ENCODE measurements at regions not wholly inside any gene's neighbourhood (a gene's known extent, or its start where the extent isn't known, plus 50 kb on each side); places are given as distances from the start of the nearest gene placed in this dataset.

- Histone ChIP-seq H2AFZ (ENCODE audit: low read depth, low read length, severe bottlenecking) (no peak overlapping the region), H3K4me2 (ENCODE audit: low read depth, low read length, poor library complexity, severe bottlenecking) (no peak overlapping the region), H3K27me3 (ENCODE audit: low read length) (no peaks in the 10 kb centered on the region), H3K9me3 (ENCODE audit: insufficient read depth, low read length) (peaks cover 3% of the 10 kb centered on the region; the same call in 1 of the 2 replicates), H4K20me1 (ENCODE audit: low read depth, low read length) (no peaks in the 10 kb centered on the region), H3K27ac (ENCODE audit: low read depth, low read length) (no peak overlapping the region), H3K9ac (ENCODE audit: low read length) (no peak overlapping the region), H3K4me3 (ENCODE audit: insufficient read depth, low read length, poor library complexity, severe bottlenecking) (no peak overlapping the region), H3K79me2 (ENCODE audit: insufficient read depth, low read length) (no peaks in the 10 kb centered on the region), H3K9me2 (replicated peaks; ENCODE audit: insufficient read depth, low read length) (no peaks in the 10 kb centered on the region), H3K36me3 (ENCODE audit: low read length) (no peaks in the 10 kb centered on the region), H3F3A (ENCODE audit: insufficient read depth) (no peaks in the 10 kb centered on the region)
- TF ChIP-seq EZH2phosphoT487 (conservative IDR thresholded peaks at IDR 0.05; ENCODE audit: low read length) = no peak
- TF ChIP-seq, protein P1, sequence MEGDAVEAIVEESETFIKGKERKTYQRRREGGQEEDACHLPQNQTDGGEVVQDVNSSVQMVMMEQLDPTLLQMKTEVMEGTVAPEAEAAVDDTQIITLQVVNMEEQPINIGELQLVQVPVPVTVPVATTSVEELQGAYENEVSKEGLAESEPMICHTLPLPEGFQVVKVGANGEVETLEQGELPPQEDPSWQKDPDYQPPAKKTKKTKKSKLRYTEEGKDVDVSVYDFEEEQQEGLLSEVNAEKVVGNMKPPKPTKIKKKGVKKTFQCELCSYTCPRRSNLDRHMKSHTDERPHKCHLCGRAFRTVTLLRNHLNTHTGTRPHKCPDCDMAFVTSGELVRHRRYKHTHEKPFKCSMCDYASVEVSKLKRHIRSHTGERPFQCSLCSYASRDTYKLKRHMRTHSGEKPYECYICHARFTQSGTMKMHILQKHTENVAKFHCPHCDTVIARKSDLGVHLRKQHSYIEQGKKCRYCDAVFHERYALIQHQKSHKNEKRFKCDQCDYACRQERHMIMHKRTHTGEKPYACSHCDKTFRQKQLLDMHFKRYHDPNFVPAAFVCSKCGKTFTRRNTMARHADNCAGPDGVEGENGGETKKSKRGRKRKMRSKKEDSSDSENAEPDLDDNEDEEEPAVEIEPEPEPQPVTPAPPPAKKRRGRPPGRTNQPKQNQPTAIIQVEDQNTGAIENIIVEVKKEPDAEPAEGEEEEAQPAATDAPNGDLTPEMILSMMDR (IDR thresholded peaks at IDR 0.05; ENCODE audit: insufficient read depth, low read length, poor library complexity, severe bottlenecking) = no peak
These were observed 417.5 kb upstream of the ATP2B1 start for GRCh38 chr12:90126125-90126524.

DNA sequence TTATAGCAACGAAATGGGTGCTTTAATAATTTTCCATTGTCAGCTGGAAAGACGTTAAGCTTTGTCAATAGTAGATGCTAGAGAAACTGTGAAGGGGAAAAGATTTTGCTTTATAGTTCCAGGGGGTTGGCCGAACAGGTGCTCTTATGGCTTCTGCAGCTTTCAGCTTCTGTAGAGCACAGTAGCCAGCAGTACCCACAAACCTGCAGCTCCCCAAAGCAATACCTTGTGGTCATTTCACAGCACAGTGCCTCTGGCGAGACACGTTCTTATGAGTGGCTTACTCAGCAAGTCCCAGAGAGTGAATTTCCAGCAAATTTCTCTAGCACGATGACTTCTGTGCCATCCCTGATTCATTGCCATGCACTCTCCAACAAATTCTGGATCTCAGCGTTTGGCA lies 416.3 kb upstream of the ATP2B1 start:
- Histone ChIP-seq H3K9me2 (replicated peaks; ENCODE audit: insufficient read depth, low read length) (no peaks in the 10 kb centered on the region), H3K27ac (ENCODE audit: low read depth, low read length) (no peak overlapping the region), H3K36me3 (ENCODE audit: low read length) (0 out of 2 replicates have a peak, but pooled peaks cover under 1% of the 10 kb centered on the region), H3K4me3 (ENCODE audit: insufficient read depth, low read length, poor library complexity, severe bottlenecking) (no peak overlapping the region), H2AFZ (ENCODE audit: low read depth, low read length, severe bottlenecking) (no peak overlapping the region), H3K4me2 (ENCODE audit: low read depth, low read length, poor library complexity, severe bottlenecking) (no peak overlapping the region), H3K9ac (ENCODE audit: low read length) (no peak overlapping the region), H3F3A (ENCODE audit: insufficient read depth) (no peaks in the 10 kb centered on the region), H3K9me3 (ENCODE audit: insufficient read depth, low read length) (peaks cover 10% of the 10 kb centered on the region; the same call in 1 of the 2 replicates), H3K79me2 (ENCODE audit: insufficient read depth, low read length) (no peaks in the 10 kb centered on the region), H4K20me1 (ENCODE audit: low read depth, low read length) (no peaks in the 10 kb centered on the region), H3K27me3 (ENCODE audit: low read length) (no peaks in the 10 kb centered on the region)
- no peak for TF ChIP-seq EZH2phosphoT487 (conservative IDR thresholded peaks at IDR 0.05; ENCODE audit: low read length)
- TF ChIP-seq, protein P1 (IDR thresholded peaks at IDR 0.05; ENCODE audit: insufficient read depth, low read length, poor library complexity, severe bottlenecking) = no peak

GRCh38 chr12:90124289-90124688 lies 415.7 kb upstream of the ATP2B1 start:
- Histone ChIP-seq H3K36me3 (ENCODE audit: low read length) (0 out of 2 replicates have a peak, but pooled peaks cover 5% of the 10 kb centered on the region), H3K4me3 (ENCODE audit: insufficient read depth, low read length, poor library complexity, severe bottlenecking) (no peak overlapping the region), H3K79me2 (ENCODE audit: insufficient read depth, low read length) (no peaks in the 10 kb centered on the region), H2AFZ (ENCODE audit: low read depth, low read length, severe bottlenecking) (no peak overlapping the region), H3K27ac (ENCODE audit: low read depth, low read length) (no peak overlapping the region), H3K9me3 (ENCODE audit: insufficient read depth, low read length) (peaks cover 13% of the 10 kb centered on the region; the same call in 1 of the 2 replicates), H4K20me1 (ENCODE audit: low read depth, low read length) (no peaks in the 10 kb centered on the region), H3F3A (ENCODE audit: insufficient read depth) (no peaks in the 10 kb centered on the region), H3K9me2 (replicated peaks; ENCODE audit: insufficient read depth, low read length) (no peaks in the 10 kb centered on the region), H3K9ac (ENCODE audit: low read length) (no peak overlapping the region), H3K4me2 (ENCODE audit: low read depth, low read length, poor library complexity, severe bottlenecking) (no peak overlapping the region), H3K27me3 (ENCODE audit: low read length) (no peaks in the 10 kb centered on the region)
- no peak for TF ChIP-seq EZH2phosphoT487 (conservative IDR thresholded peaks at IDR 0.05; ENCODE audit: low read length)
- TF ChIP-seq, protein P1 (IDR thresholded peaks at IDR 0.05; ENCODE audit: insufficient read depth, low read length, poor library complexity, severe bottlenecking) = no peak
